ENCODE measurements at regions not wholly inside any gene's neighbourhood (a gene's known extent, or its start where the extent isn't known, plus 50 kb on each side); places are given as distances from the start of the nearest gene placed in this dataset.
"Not testable (repeated sequence)": the region's sequence is repeated elsewhere in the genome, so short reads cannot be mapped to it uniquely, and the experiment has no call there.

GRCh38 chr11:3514635-3515424, 127.0 kb downstream of the ART5 start:
- not testable (repeated sequence) for DNase-seq (ENCODE audit: low read depth)

- not testable (repeated sequence) for DNase-seq (ENCODE audit: low read depth)
Observed at GRCh38 chr11:3513311-3513710, 128.5 kb downstream of the ART5 start.

- DNase-seq (ENCODE audit: low read depth), result not testable (repeated sequence)
Observed at GRCh38 chr11:3512751-3513150, 129.0 kb downstream of the ART5 start.

GRCh38 chr11:3512133-3512703, 129.6 kb downstream of the ART5 start:
- DNase-seq (ENCODE audit: low read depth), result peak; percentile 5

- DNase-seq (ENCODE audit: low read depth), result not testable (repeated sequence)
Observed at GRCh38 chr11:3511416-3512132, 130.2 kb downstream of the ART5 start.

- not testable (repeated sequence) for DNase-seq (ENCODE audit: low read depth)
Observed at GRCh38 chr11:3509563-3509962, 130.6 kb upstream of the ZNF195 start.

GRCh38 chr11:3499198-3499597, 120.3 kb upstream of the ZNF195 start:
- not testable (repeated sequence) for DNase-seq (ENCODE audit: low read depth)

- not testable (repeated sequence) for DNase-seq (ENCODE audit: low read depth)
Observed at GRCh38 chr11:3498356-3498755, 119.4 kb upstream of the ZNF195 start.

- DNase-seq (ENCODE audit: low read depth), result not testable (repeated sequence)
Observed at GRCh38 chr11:3493152-3493551, 114.2 kb upstream of the ZNF195 start.

- DNase-seq (ENCODE audit: low read depth), result not testable (repeated sequence)
Observed at GRCh38 chr11:3488003-3488402, 109.1 kb upstream of the ZNF195 start.

GRCh38 chr11:3485737-3486136, 106.8 kb upstream of the ZNF195 start:
- not testable (repeated sequence) for DNase-seq (ENCODE audit: low read depth)

GRCh38 chr11:3476937-3477885, 98.3 kb upstream of the ZNF195 start:
- DNase-seq (ENCODE audit: low read depth), result not testable (repeated sequence)

GRCh38 chr11:3476084-3476936, 97.4 kb upstream of the ZNF195 start:
- DNase-seq (ENCODE audit: low read depth), result not testable (repeated sequence)

- DNase-seq (ENCODE audit: low read depth), result not testable (repeated sequence)
Observed at GRCh38 chr11:3468963-3469362, 90.0 kb upstream of the ZNF195 start.

- DNase-seq (ENCODE audit: low read depth), result not testable (repeated sequence)
Observed at GRCh38 chr11:3467599-3467998, 88.7 kb upstream of the ZNF195 start.

GRCh38 chr11:3455666-3456065, 76.7 kb upstream of the ZNF195 start:
- DNase-seq (ENCODE audit: low read depth), result peak; percentile 52

GRCh38 chr11:3454844-3455243, 75.9 kb upstream of the ZNF195 start:
- peak; percentile 44 for DNase-seq (ENCODE audit: low read depth)

- not testable (repeated sequence) for DNase-seq (ENCODE audit: low read depth)
Observed at GRCh38 chr11:3453596-3454256, 74.8 kb upstream of the ZNF195 start.

GRCh38 chr11:3450822-3451221, 71.9 kb upstream of the ZNF195 start:
- not testable (repeated sequence) for DNase-seq (ENCODE audit: low read depth)

GRCh38 chr11:3445535-3445934, 66.6 kb upstream of the ZNF195 start:
- not testable (repeated sequence) for DNase-seq (ENCODE audit: low read depth)

Data from amniotic epithelial cell (primary cell).